RWPE1 (cell line): ENCODE measurements at regions not wholly inside any gene's neighbourhood (a gene's known extent, or its start where the extent isn't known, plus 50 kb on each side); places are given as distances from the start of the nearest gene placed in this dataset.

ENCODE experiments used
- CTCF ChIA-PET: fragments of 350-600 bp; sonication (Branson Sonifier 250); formaldehyde crosslinking; extraction: SDS; loops from one replicate; lab custom pipeline; 2021; lab: Yijun Ruan, JAX
- POLR2A ChIA-PET: fragments of 400-600 bp; formaldehyde crosslinking; extraction: SDS; loops from one replicate; lab custom pipeline; 2020; ENCODE audit warnings: antibody characterized with exemption; ENCODE audit not compliant: low non-redundant PET; lab: Yijun Ruan, JAX
- DNase-seq: peaks from one replicate; pipeline ENCODE4 v3.0.0; 2012; ENCODE audit warnings: low spot score
- H3K27ac ChIP-seq: fragments of 450-650 bp; 2 replicates; pipeline ENCODE4 v1.5.1; 2017
- CTCF ChIP-seq: fragments of 450-650 bp; conservative IDR thresholded peaks from 2 replicates; pipeline ENCODE4 v1.5.1; 2017; ENCODE audit warnings: low read depth, mild to moderate bottlenecking

GRCh38 chrX:95721011-95721410, 963.6 kb upstream of the DIAPH2 start:
- POLR2A ChIA-PET = no interaction called here
- TF ChIP-seq CTCF = no peak
- DNase-seq = no peak
- H3K27ac ChIP-seq = no peak overlapping the region
- CTCF ChIA-PET = no interaction called here

- POLR2A ChIA-PET = no interaction called here
- no peak overlapping the region for H3K27ac ChIP-seq
- TF ChIP-seq CTCF = no peak
- CTCF ChIA-PET = no interaction called here
- no peak for DNase-seq
Observed at GRCh38 chrX:95728446-95728845, 956.2 kb upstream of the DIAPH2 start.

GRCh38 chrX:95729401-95729800, 955.2 kb upstream of the DIAPH2 start:
- CTCF ChIA-PET = no interaction called here

GRCh38 chrX:95733426-95733825, 951.2 kb upstream of the DIAPH2 start:
- CTCF ChIA-PET = no interaction called here

More at GRCh38 chrX:95729401-95729800, 955.2 kb upstream of the DIAPH2 start:
- POLR2A ChIA-PET = no interaction called here
- no peak for TF ChIP-seq CTCF
- no peak for DNase-seq
- H3K27ac ChIP-seq = no peak overlapping the region

GRCh38 chrX:95754411-95754810, 930.2 kb upstream of the DIAPH2 start:
- no peak overlapping the region for H3K27ac ChIP-seq
- no peak for TF ChIP-seq CTCF
- ChIA-PET POLR2A (no interaction called here), CTCF (no interaction called here)
- DNase-seq = no peak

More at GRCh38 chrX:95733426-95733825, 951.2 kb upstream of the DIAPH2 start:
- POLR2A ChIA-PET = no interaction called here
- H3K27ac ChIP-seq = no peak overlapping the region
- no peak for TF ChIP-seq CTCF
- DNase-seq = no peak

GRCh38 chrX:95760356-95760755, 924.3 kb upstream of the DIAPH2 start:
- no peak overlapping the region for H3K27ac ChIP-seq
- no peak for DNase-seq
- CTCF ChIA-PET = no interaction called here
- TF ChIP-seq CTCF = no peak
- POLR2A ChIA-PET = no interaction called here

GRCh38 chrX:95762716-95763115, 921.9 kb upstream of the DIAPH2 start:
- CTCF ChIA-PET = no interaction called here
- no peak for TF ChIP-seq CTCF
- no peak for DNase-seq
- POLR2A ChIA-PET = no interaction called here
- H3K27ac ChIP-seq = no peak overlapping the region
